ENCODE measurements at regions not wholly inside any gene's neighbourhood (a gene's known extent, or its start where the extent isn't known, plus 50 kb on each side); places are given as distances from the start of the nearest gene placed in this dataset.

- no peaks in the 10 kb centered on the region for H3K9me3 ChIP-seq (ENCODE audit: control insufficient read depth in 4 of 4, insufficient read depth in 3 of 4, low read length in 3 of 4)
- ATAC-seq (ENCODE audit: insufficient read depth, low FRiP score) (no peak), DNase-seq (no peak)
- TF ChIP-seq, protein P1, sequence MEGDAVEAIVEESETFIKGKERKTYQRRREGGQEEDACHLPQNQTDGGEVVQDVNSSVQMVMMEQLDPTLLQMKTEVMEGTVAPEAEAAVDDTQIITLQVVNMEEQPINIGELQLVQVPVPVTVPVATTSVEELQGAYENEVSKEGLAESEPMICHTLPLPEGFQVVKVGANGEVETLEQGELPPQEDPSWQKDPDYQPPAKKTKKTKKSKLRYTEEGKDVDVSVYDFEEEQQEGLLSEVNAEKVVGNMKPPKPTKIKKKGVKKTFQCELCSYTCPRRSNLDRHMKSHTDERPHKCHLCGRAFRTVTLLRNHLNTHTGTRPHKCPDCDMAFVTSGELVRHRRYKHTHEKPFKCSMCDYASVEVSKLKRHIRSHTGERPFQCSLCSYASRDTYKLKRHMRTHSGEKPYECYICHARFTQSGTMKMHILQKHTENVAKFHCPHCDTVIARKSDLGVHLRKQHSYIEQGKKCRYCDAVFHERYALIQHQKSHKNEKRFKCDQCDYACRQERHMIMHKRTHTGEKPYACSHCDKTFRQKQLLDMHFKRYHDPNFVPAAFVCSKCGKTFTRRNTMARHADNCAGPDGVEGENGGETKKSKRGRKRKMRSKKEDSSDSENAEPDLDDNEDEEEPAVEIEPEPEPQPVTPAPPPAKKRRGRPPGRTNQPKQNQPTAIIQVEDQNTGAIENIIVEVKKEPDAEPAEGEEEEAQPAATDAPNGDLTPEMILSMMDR (IDR thresholded peaks at IDR 0.05; ENCODE audit: control extremely low read depth, extremely low read depth): no peak
- 61 to 68% methylated on average over 1 of the region's 1 CpG for WGBS, 2 donors
- no peak overlapping the region for H3K9ac ChIP-seq (ENCODE audit: insufficient read depth in 1 of 2, low read length in 2 of 2)
- no peaks in the 10 kb centered on the region for H3K36me3 ChIP-seq (ENCODE audit: control insufficient read depth in 4 of 4, insufficient read depth in 4 of 4, low read length in 4 of 4)
- H3K4me3 ChIP-seq: no peak overlapping the region
- H3K27ac ChIP-seq (ENCODE audit: low read depth in 1 of 2, low read length in 1 of 2): no peak overlapping the region
- peaks cover 0 to 11% (median 3%) of the 10 kb centered on the region in 5 donors for H3K4me1 ChIP-seq (ENCODE audit: control insufficient read depth in 5 of 5, insufficient read depth in 5 of 5, low read length in 5 of 5)
- no peaks in the 10 kb centered on the region for H3K27me3 ChIP-seq (ENCODE audit: control insufficient read depth in 3 of 3, insufficient read depth in 3 of 3, low read length in 2 of 3)
Measured at GRCh38 chr12:77352946-77353345, 287.6 kb upstream of the E2F7 start.

DNA sequence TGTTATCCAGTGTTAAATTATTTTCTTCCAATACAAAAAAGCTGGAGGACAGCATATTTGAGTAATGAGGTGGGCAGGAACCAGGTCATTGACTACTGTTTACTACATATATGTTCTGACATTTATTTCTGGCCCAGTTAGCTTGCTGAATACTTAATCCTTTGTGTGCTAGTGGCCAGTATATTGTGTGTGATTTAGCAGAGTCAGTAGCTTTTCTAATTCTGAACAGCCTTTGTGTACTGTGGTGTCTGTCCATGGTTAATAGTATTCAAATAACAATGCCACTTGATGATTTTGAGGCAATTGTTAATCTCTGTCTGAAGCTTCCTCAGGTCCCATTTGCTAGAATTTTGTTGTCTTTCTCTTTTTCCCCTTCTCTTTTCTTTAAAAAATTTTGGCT lies 286.5 kb upstream of the E2F7 start:
- ATAC-seq (ENCODE audit: insufficient read depth, low FRiP score) (no peak), DNase-seq (no peak)
- no peak overlapping the region for H3K27ac ChIP-seq (ENCODE audit: low read depth in 1 of 2, low read length in 1 of 2)
- no peaks in the 10 kb centered on the region for H3K27me3 ChIP-seq (ENCODE audit: control insufficient read depth in 3 of 3, insufficient read depth in 3 of 3, low read length in 2 of 3)
- H3K4me3 ChIP-seq: no peak overlapping the region
- no peaks in the 10 kb centered on the region for H3K9me3 ChIP-seq (ENCODE audit: control insufficient read depth in 4 of 4, insufficient read depth in 3 of 4, low read length in 3 of 4)
- peaks cover 0 to 11% (median 3%) of the 10 kb centered on the region in 5 donors for H3K4me1 ChIP-seq (ENCODE audit: control insufficient read depth in 5 of 5, insufficient read depth in 5 of 5, low read length in 5 of 5)
- TF ChIP-seq, protein P1 (IDR thresholded peaks at IDR 0.05; ENCODE audit: control extremely low read depth, extremely low read depth): no peak
- H3K36me3 ChIP-seq (ENCODE audit: control insufficient read depth in 4 of 4, insufficient read depth in 4 of 4, low read length in 4 of 4): no peaks in the 10 kb centered on the region
- H3K9ac ChIP-seq (ENCODE audit: insufficient read depth in 1 of 2, low read length in 2 of 2): no peak overlapping the region

- TF ChIP-seq, protein P1 (IDR thresholded peaks at IDR 0.05; ENCODE audit: control extremely low read depth, extremely low read depth): no peak
- H3K36me3 ChIP-seq (ENCODE audit: control insufficient read depth in 4 of 4, insufficient read depth in 4 of 4, low read length in 4 of 4): no peaks in the 10 kb centered on the region
- H3K9ac ChIP-seq (ENCODE audit: insufficient read depth in 1 of 2, low read length in 2 of 2): no peak overlapping the region
- no peak overlapping the region for H3K4me3 ChIP-seq
- no peak overlapping the region for H3K27ac ChIP-seq (ENCODE audit: low read depth in 1 of 2, low read length in 1 of 2)
- ATAC-seq (ENCODE audit: insufficient read depth, low FRiP score) (peak; percentile 34), DNase-seq (no peak)
- H3K4me1 ChIP-seq (ENCODE audit: control insufficient read depth in 5 of 5, insufficient read depth in 5 of 5, low read length in 5 of 5): peaks cover 0 to 22% (median 3%) of the 10 kb centered on the region in 5 donors
- H3K9me3 ChIP-seq (ENCODE audit: control insufficient read depth in 4 of 4, insufficient read depth in 3 of 4, low read length in 3 of 4): no peaks in the 10 kb centered on the region
- H3K27me3 ChIP-seq (ENCODE audit: control insufficient read depth in 3 of 3, insufficient read depth in 3 of 3, low read length in 2 of 3): no peaks in the 10 kb centered on the region
- 74 to 94% methylated on average over 7 of the region's 7 CpGs for WGBS, 2 donors
Measured at GRCh38 chr12:77349689-77350370, 284.5 kb upstream of the E2F7 start.

DNA sequence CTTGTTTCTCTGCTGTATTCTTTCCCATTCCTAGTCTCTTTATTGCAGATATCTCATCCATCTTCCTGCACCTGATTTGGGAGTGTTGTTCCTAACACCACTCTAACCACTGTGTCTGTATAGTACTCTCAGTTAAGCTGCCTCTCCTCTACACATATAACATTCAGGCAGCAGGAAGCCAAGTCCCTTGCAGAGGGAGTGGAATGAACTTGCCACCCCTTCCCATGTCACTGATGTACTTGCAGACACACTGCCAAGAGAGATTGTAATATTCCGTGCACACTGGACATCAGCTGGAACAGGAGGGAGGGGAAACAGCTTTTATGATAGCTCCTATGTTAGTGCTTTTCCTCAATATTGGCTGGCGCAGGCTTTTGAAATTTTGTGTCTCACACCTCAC lies 281.6 kb upstream of the E2F7 start:
- 40 to 58% methylated on average over 2 of the region's 2 CpGs for WGBS, 2 donors
- no peak for DNase-seq

More for the DNA sequence above, 281.6 kb upstream of the E2F7 start:
- peaks cover 0 to 38% (median 3%) of the 10 kb centered on the region in 5 donors for H3K4me1 ChIP-seq (ENCODE audit: control insufficient read depth in 5 of 5, insufficient read depth in 5 of 5, low read length in 5 of 5)
- H3K4me3 ChIP-seq: no peak overlapping the region
- no peak overlapping the region for H3K27ac ChIP-seq (ENCODE audit: low read depth in 1 of 2, low read length in 1 of 2)
- no peak for ATAC-seq (ENCODE audit: insufficient read depth, low FRiP score)
- no peak overlapping the region for H3K9ac ChIP-seq (ENCODE audit: insufficient read depth in 1 of 2, low read length in 2 of 2)
- no peaks in the 10 kb centered on the region for H3K36me3 ChIP-seq (ENCODE audit: control insufficient read depth in 4 of 4, insufficient read depth in 4 of 4, low read length in 4 of 4)
- TF ChIP-seq, protein P1 (IDR thresholded peaks at IDR 0.05; ENCODE audit: control extremely low read depth, extremely low read depth): no peak
- H3K27me3 ChIP-seq (ENCODE audit: control insufficient read depth in 3 of 3, insufficient read depth in 3 of 3, low read length in 2 of 3): no peaks in the 10 kb centered on the region
- no peaks in the 10 kb centered on the region for H3K9me3 ChIP-seq (ENCODE audit: control insufficient read depth in 4 of 4, insufficient read depth in 3 of 4, low read length in 3 of 4)

All from lung (tissue), 11 donors.